Right atrium auricular region (tissue), 2 donors: ENCODE measurements at regions not wholly inside any gene's neighbourhood (a gene's known extent, or its start where the extent isn't known, plus 50 kb on each side); places are given as distances from the start of the nearest gene placed in this dataset.

Experiments
- DNase-seq: peaks from one replicate; pipeline ENCODE4 v3.0.0-alpha.2; 2019; ENCODE audit warnings: low spot score
- H3K27ac ChIP-seq, 2 donors: fragments of 200-600 bp; sonication (generic); 1 replicate in 1 of 2; 2 replicates in 1 of 2; pipeline ENCODE4 v1.5.1; 2016 to 2019
- H3K27me3 ChIP-seq, 2 donors: fragments of 200-600 bp; sonication (generic); one replicate each; pipeline versions ENCODE4 v1.5.1 to v1.6.0; 2017 to 2019
- H3K36me3 ChIP-seq: fragments of 200-600 bp; sonication (generic); one replicate; pipeline ENCODE4 v1.5.1; 2016
- H3K4me1 ChIP-seq, 2 donors: fragments of 200-600 bp; sonication (generic); one replicate each; pipeline versions ENCODE4 v1.5.1 to v1.6.0; 2017 to 2019
- H3K4me3 ChIP-seq, 2 donors: fragments of 200-600 bp; sonication (generic); 1 replicate in 1 of 2; 2 replicates in 1 of 2; pipeline ENCODE4 v1.5.1; 2017 to 2019; ENCODE audit warnings: mild to moderate bottlenecking in 1 of 2, moderate library complexity in 1 of 2
- H3K9me3 ChIP-seq, 2 donors: fragments of 200-600 bp; sonication (generic); one replicate each; pipeline ENCODE4 v1.5.1; 2019
- TF ChIP-seq, protein P1 (sequence below), 2 donors: fragments of 200-600 bp; sonication (generic); IDR thresholded peaks; one replicate each; pipeline ENCODE4 v1.5.1; 2019; ENCODE audit warnings: antibody characterized with exemption in 2 of 2

DNA sequence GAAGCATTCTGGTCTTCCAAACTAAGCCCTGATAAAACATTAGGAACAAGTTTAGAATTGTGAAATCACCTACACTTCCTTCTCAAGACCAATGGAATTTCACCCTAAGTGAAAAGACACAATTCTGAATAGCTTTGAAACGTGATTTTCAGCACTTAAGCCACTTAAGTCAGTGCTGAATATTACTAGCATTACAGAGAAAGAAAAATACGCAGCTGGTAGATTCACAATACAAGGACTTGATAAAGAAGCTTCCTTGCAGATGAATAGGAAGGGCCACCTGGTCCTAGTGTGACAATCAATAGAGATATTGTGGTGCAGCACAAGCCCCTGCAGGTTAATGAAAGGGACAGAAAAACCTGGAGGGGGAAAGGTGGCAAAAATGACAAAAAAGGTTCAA, 353.1 kb upstream of the ALCAM start:
- H3K36me3 ChIP-seq: no peaks in the 10 kb centered on the region
- H3K27me3 ChIP-seq: no peaks in the 10 kb centered on the region
- no peaks in the 10 kb centered on the region for H3K9me3 ChIP-seq
- TF ChIP-seq, protein P1, sequence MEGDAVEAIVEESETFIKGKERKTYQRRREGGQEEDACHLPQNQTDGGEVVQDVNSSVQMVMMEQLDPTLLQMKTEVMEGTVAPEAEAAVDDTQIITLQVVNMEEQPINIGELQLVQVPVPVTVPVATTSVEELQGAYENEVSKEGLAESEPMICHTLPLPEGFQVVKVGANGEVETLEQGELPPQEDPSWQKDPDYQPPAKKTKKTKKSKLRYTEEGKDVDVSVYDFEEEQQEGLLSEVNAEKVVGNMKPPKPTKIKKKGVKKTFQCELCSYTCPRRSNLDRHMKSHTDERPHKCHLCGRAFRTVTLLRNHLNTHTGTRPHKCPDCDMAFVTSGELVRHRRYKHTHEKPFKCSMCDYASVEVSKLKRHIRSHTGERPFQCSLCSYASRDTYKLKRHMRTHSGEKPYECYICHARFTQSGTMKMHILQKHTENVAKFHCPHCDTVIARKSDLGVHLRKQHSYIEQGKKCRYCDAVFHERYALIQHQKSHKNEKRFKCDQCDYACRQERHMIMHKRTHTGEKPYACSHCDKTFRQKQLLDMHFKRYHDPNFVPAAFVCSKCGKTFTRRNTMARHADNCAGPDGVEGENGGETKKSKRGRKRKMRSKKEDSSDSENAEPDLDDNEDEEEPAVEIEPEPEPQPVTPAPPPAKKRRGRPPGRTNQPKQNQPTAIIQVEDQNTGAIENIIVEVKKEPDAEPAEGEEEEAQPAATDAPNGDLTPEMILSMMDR (IDR thresholded peaks at IDR 0.05): no peak
- H3K4me1 ChIP-seq: no peaks in the 10 kb centered on the region
- H3K4me3 ChIP-seq: no peak overlapping the region
- H3K27ac ChIP-seq: no peak overlapping the region
- no peak for DNase-seq

DNA sequence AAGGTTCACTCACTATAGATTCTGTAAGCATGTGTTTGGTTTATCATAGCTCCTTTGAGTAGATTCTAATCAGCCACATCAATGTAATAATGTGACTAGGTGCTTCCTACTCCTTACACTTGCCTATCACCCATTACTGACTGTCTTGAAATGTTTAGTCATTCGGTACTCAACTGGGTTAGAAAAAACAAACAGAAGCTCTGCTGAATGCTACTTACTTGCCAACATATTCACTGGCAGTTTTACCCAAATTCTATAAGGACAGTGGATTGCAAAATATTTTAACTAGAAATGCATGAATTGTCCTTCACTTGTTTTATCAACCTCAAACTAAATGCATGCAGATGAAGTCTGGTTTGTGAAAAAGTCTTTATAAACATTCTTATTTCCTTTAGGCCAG, 352.1 kb upstream of the ALCAM start:
- DNase-seq: no peak
- no peak overlapping the region for H3K4me3 ChIP-seq
- no peak overlapping the region for H3K27ac ChIP-seq
- no peaks in the 10 kb centered on the region for H3K27me3 ChIP-seq
- H3K36me3 ChIP-seq: no peaks in the 10 kb centered on the region
- TF ChIP-seq, protein P1 (IDR thresholded peaks at IDR 0.05): no peak
- H3K4me1 ChIP-seq: no peaks in the 10 kb centered on the region
- H3K9me3 ChIP-seq: no peaks in the 10 kb centered on the region

DNA sequence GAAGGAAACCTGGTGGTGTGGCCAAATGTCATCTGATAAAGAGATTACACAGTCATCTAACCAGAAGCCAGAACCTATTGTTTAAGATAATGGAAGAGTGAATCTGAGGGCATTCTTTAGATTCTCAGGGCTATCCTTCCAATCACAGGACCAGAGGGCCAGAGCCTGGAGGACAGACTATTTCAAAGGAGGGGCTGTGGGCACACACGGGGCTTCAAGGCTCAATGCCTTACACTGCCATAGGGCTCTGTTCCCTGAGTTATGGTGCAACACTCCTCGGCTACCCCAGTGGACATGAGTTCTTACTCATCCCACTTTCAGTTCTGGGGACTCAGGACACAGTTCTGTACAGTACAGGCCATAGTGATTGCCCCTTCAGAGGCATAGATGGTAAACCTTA, 343.9 kb upstream of the ALCAM start:
- Histone ChIP-seq H3K4me3 (no peak overlapping the region), H3K36me3 (no peaks in the 10 kb centered on the region), H3K27ac (no peak overlapping the region), H3K4me1 (no peaks in the 10 kb centered on the region), H3K9me3 (no peaks in the 10 kb centered on the region), H3K27me3 (no peaks in the 10 kb centered on the region)
- TF ChIP-seq, protein P1 (IDR thresholded peaks at IDR 0.05): no peak
- no peak for DNase-seq

DNA sequence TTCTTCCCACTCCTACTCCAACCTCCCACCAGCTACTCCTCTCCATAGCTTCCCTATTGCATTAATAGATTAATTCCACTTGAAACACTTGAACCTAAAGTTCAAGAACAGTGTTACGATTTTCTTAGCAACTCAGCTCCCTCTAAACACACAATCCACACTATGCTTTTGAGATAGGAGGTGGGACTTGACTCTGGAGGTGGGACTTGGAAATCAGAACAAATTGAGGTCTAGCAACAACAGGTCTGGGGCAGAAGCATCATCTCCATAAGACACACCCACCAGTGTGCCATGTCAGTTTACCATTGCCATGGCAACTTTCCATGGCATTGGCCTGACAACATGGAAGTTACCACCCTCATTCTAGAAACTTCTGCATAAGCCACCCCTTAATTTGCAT, 336.5 kb upstream of the ALCAM start:
- Histone ChIP-seq H3K4me3 (no peak overlapping the region), H3K27me3 (no peaks in the 10 kb centered on the region), H3K9me3 (no peaks in the 10 kb centered on the region), H3K27ac (no peak overlapping the region), H3K36me3 (no peaks in the 10 kb centered on the region), H3K4me1 (no peaks in the 10 kb centered on the region)
- DNase-seq: no peak
- TF ChIP-seq, protein P1 (IDR thresholded peaks at IDR 0.05): no peak

DNA sequence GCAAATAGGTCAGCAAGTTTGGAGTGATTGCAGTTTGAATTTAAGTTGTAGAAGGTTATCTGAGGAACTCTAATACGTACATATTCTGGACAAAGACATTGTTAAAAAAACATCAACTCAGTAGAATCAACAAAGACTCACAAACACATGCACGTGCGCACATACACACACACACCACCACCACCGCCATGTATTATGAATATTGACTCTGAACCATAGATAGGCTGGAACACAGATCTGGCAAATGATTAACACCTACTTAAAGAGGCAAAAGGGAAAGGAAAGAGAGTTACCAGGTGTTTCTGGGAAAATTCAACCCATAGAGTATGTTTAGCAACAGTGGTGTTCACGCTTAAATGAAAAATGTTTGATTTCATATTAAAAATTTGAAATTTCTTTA, 334.2 kb upstream of the ALCAM start:
- no peak for DNase-seq

DNA sequence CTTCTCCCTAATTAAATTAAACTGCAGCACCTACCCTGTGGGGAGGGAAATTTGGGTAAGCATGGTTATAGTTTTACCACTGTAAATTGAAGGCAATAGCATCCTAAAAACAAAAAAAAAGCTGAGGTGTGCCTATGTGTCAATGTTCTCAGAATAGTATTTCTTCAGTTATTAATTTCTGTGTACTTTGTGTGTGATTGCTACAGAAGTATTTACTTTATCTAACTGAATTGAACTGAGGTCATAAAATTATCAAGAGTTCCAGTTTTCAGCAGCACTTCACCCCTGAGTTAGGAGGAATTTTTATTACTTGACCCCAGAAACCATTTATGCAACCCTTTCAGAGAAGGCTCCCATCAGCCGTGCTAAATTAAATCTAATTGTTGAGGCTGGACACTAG, 333.6 kb upstream of the ALCAM start:
- no peaks in the 10 kb centered on the region for H3K4me1 ChIP-seq
- H3K9me3 ChIP-seq: no peaks in the 10 kb centered on the region
- H3K27me3 ChIP-seq: no peaks in the 10 kb centered on the region
- TF ChIP-seq, protein P1 (IDR thresholded peaks at IDR 0.05): no peak
- no peak for DNase-seq
- H3K27ac ChIP-seq: no peak overlapping the region
- H3K4me3 ChIP-seq: no peak overlapping the region
- H3K36me3 ChIP-seq: no peaks in the 10 kb centered on the region

More for the DNA sequence above, 334.2 kb upstream of the ALCAM start:
- Histone ChIP-seq H3K27ac (no peak overlapping the region), H3K36me3 (no peaks in the 10 kb centered on the region), H3K4me1 (no peaks in the 10 kb centered on the region), H3K9me3 (no peaks in the 10 kb centered on the region), H3K27me3 (no peaks in the 10 kb centered on the region), H3K4me3 (no peak overlapping the region)
- TF ChIP-seq, protein P1 (IDR thresholded peaks at IDR 0.05): no peak
